ENCODE measurements at regions not wholly inside any gene's neighbourhood (a gene's known extent, or its start where the extent isn't known, plus 50 kb on each side); places are given as distances from the start of the nearest gene placed in this dataset.

GRCh38 chr14:98120831-98121464 lies 1151.0 kb downstream of the BCL11B start (continued):
- no peak for TF ChIP-seq ARID4B (CRISPR knock-in tag; IDR thresholded peaks at IDR 0.05; ENCODE audit: borderline replicate concordance)
- no peak for TF ChIP-seq ELF4 (CRISPR knock-in tag; IDR thresholded peaks at IDR 0.05; ENCODE audit: low read depth)

GRCh38 chr14:98122527-98122926 lies 1149.5 kb downstream of the BCL11B start:
- Mint-ChIP-seq H3K27me3 (ENCODE audit: low read depth) (no peaks in the 10 kb centered on the region), H3K27ac (no peak overlapping the region), H3K4me3 (no peak overlapping the region), H3K4me1 (no peaks in the 10 kb centered on the region), H3K9me3 (peaks cover 21% of the 10 kb centered on the region), H3K36me3 (no peaks in the 10 kb centered on the region; the same call in none of the 2 replicates)
- no peak for TF ChIP-seq FOXP4 (CRISPR knock-in tag; IDR thresholded peaks at IDR 0.05)
- TF ChIP-seq NFE2L1 (CRISPR knock-in tag; IDR thresholded peaks at IDR 0.05) = no peak
- no peak for TF ChIP-seq AR (CRISPR knock-in tag; IDR thresholded peaks at IDR 0.05)
- TF ChIP-seq ATF3 (CRISPR knock-in tag; conservative IDR thresholded peaks at IDR 0.05) = no peak
- TF ChIP-seq JUN (CRISPR knock-in tag; IDR thresholded peaks at IDR 0.05) = no peak
- DNase-seq (ENCODE audit: low spot score) = no peak
- ATAC-seq = no peak
- ChIA-PET CTCF (no interaction called here), POLR2A (no interaction called here)

GRCh38 chr14:98130691-98131090 lies 1141.3 kb downstream of the BCL11B start:
- ChIA-PET POLR2A (no interaction called here), CTCF (no interaction called here)
- Mint-ChIP-seq H3K4me1 (no peaks in the 10 kb centered on the region), H3K36me3 (no peaks in the 10 kb centered on the region; the same call in 1 of the 2 replicates), H3K4me3 (no peak overlapping the region), H3K27ac (no peak overlapping the region), H3K9me3 (peaks cover 3% of the 10 kb centered on the region; the same call in 1 of the 2 replicates), H3K27me3 (ENCODE audit: low read depth) (no peaks in the 10 kb centered on the region)
- ATAC-seq (no peak), DNase-seq (ENCODE audit: low spot score) (no peak)
- TF ChIP-seq ESRRA (CRISPR knock-in tag; IDR thresholded peaks at IDR 0.05; ENCODE audit: borderline replicate concordance) (no peak), GRHL2 (CRISPR knock-in tag; IDR thresholded peaks at IDR 0.05; ENCODE audit: insufficient replicate concordance, severe bottlenecking) (no peak), RELA (CRISPR knock-in tag; IDR thresholded peaks at IDR 0.05; ENCODE audit: borderline replicate concordance) (no peak), CREM (CRISPR knock-in tag; IDR thresholded peaks at IDR 0.05) (no peak), E2F1 (CRISPR knock-in tag; IDR thresholded peaks at IDR 0.05) (no peak), ZSCAN18 (CRISPR knock-in tag; IDR thresholded peaks at IDR 0.05) (no peak), OVOL2 (CRISPR knock-in tag; IDR thresholded peaks at IDR 0.05; ENCODE audit: borderline replicate concordance) (no peak), ZNF671 (CRISPR knock-in tag; IDR thresholded peaks at IDR 0.05) (no peak), HMGA2 (CRISPR knock-in tag; IDR thresholded peaks at IDR 0.05) (no peak)

All from WTC11 (cell line).